ENCODE measurements at regions not wholly inside any gene's neighbourhood (a gene's known extent, or its start where the extent isn't known, plus 50 kb on each side); places are given as distances from the start of the nearest gene placed in this dataset.

DNA sequence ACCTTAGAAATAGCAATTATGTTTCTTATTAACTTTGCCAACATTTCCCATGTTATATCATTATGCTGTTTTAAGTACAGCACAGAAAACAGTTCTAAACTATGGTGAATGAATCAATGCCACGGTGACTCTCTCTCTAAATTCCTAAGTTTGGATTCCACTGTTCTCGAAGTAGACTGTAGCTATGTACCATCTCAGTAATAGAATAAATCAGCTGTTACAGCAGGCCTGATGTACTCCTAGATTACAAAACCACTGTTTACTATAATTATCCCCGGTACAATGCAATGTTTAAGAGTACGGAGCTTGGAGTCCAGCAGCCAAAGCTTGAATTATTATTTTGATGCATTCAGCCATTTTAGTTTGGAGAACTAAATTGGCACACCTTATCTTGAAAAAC is 476.3 kb upstream of the SLITRK1 start:
- Histone ChIP-seq H4K20me1 (ENCODE audit: low read depth) (no peaks in the 10 kb centered on the region), H3K4me1 (no peaks in the 10 kb centered on the region), H3K4me3 (no peak overlapping the region), H3K9me3 (ENCODE audit: low read depth) (no peaks in the 10 kb centered on the region), H3K4me2 (no peak overlapping the region), H3K36me3 (no peaks in the 10 kb centered on the region), H2AFZ (replicated peaks) (no peak overlapping the region), H3K27ac (no peak overlapping the region), H3F3A (ENCODE audit: low read depth) (no peaks in the 10 kb centered on the region), H3K79me2 (ENCODE audit: low read depth) (no peaks in the 10 kb centered on the region), H3K9ac (no peak overlapping the region), H3K27me3 (no peaks in the 10 kb centered on the region)
- H3K9me3 Mint-ChIP-seq, result no peaks in the 10 kb centered on the region
- no peaks in the 10 kb centered on the region for H3K4me1 Mint-ChIP-seq
- peaks cover 2% of the 10 kb centered on the region for H3K27me3 Mint-ChIP-seq (ENCODE audit: insufficient read depth, low read depth)
- no peak overlapping the region for H3K27ac Mint-ChIP-seq
- H3K36me3 Mint-ChIP-seq, result no peaks in the 10 kb centered on the region
- TF ChIP-seq, protein P1, sequence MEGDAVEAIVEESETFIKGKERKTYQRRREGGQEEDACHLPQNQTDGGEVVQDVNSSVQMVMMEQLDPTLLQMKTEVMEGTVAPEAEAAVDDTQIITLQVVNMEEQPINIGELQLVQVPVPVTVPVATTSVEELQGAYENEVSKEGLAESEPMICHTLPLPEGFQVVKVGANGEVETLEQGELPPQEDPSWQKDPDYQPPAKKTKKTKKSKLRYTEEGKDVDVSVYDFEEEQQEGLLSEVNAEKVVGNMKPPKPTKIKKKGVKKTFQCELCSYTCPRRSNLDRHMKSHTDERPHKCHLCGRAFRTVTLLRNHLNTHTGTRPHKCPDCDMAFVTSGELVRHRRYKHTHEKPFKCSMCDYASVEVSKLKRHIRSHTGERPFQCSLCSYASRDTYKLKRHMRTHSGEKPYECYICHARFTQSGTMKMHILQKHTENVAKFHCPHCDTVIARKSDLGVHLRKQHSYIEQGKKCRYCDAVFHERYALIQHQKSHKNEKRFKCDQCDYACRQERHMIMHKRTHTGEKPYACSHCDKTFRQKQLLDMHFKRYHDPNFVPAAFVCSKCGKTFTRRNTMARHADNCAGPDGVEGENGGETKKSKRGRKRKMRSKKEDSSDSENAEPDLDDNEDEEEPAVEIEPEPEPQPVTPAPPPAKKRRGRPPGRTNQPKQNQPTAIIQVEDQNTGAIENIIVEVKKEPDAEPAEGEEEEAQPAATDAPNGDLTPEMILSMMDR (IDR thresholded peaks at IDR 0.05), result no peak
- TF ChIP-seq EZH2 (IDR thresholded peaks at IDR 0.05), result no peak
- TF ChIP-seq EZH2phosphoT487 (IDR thresholded peaks at IDR 0.05), result no peak
- no peak for DNase-seq (ENCODE audit: low spot score)
- H3K4me3 Mint-ChIP-seq, result no peak overlapping the region

DNA sequence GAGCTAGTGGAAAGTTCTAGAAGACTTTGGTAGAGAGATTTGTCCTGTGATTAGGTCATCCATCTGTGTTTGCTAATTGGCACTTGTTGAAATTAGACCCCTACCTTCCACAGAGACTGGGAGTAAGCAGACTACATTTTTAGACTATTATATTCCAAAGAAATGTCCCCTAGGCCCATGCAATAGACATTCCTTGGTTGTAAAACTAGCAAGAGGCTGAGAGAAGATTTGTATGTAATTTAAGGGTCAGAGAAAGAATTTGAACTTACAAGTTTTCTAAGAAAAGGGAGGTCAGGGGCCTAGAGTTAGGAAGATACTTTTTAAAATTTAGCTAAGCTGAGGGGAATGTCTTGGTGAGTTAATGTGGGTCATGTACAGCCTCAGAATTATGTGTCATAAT is 470.7 kb upstream of the SLITRK1 start:
- TF ChIP-seq EZH2 (IDR thresholded peaks at IDR 0.05) (no peak), EZH2phosphoT487 (IDR thresholded peaks at IDR 0.05) (no peak)
- TF ChIP-seq, protein P1 (IDR thresholded peaks at IDR 0.05), result no peak
- Histone ChIP-seq H3F3A (ENCODE audit: low read depth) (no peaks in the 10 kb centered on the region), H3K36me3 (no peaks in the 10 kb centered on the region), H3K4me2 (no peak overlapping the region), H3K79me2 (ENCODE audit: low read depth) (no peaks in the 10 kb centered on the region), H3K9me3 (ENCODE audit: low read depth) (peaks cover 6% of the 10 kb centered on the region), H3K27me3 (no peaks in the 10 kb centered on the region), H3K9ac (no peak overlapping the region), H3K4me3 (no peak overlapping the region), H4K20me1 (ENCODE audit: low read depth) (no peaks in the 10 kb centered on the region), H3K27ac (no peak overlapping the region), H2AFZ (replicated peaks) (no peak overlapping the region), H3K4me1 (no peaks in the 10 kb centered on the region)
- peaks cover 5% of the 10 kb centered on the region for H3K9me3 Mint-ChIP-seq
- H3K4me1 Mint-ChIP-seq, result peaks cover 3% of the 10 kb centered on the region
- no peak overlapping the region for H3K27ac Mint-ChIP-seq
- H3K36me3 Mint-ChIP-seq, result no peaks in the 10 kb centered on the region
- no peak for DNase-seq (ENCODE audit: low spot score)
- H3K27me3 Mint-ChIP-seq (ENCODE audit: insufficient read depth, low read depth), result no peaks in the 10 kb centered on the region
- H3K4me3 Mint-ChIP-seq, result no peak overlapping the region

DNA sequence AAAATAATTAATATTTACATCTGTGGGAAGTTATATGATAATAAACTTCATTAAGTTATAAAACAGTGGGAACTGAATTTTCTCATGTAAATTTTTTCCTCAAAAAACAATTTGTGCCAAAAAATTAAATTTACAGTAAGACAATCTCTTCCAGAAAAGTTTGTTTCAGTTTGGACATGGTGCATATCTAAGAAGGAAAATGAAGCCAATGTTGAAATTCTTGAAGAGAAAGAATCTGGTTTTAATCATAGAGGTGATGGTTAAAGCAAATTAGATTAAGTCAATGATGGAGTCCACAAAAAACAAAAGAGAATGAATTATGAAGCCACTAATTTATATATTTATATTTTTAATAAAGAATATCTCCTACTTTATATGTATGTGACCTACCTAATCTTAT is 457.2 kb upstream of the SLITRK1 start:
- no peaks in the 10 kb centered on the region for H3K27me3 Mint-ChIP-seq (ENCODE audit: insufficient read depth, low read depth)
- no peaks in the 10 kb centered on the region for H3F3A ChIP-seq (ENCODE audit: low read depth)
- peaks cover 2% of the 10 kb centered on the region for H3K9me3 Mint-ChIP-seq
- H3K9ac ChIP-seq, result no peak overlapping the region
- TF ChIP-seq, protein P1 (IDR thresholded peaks at IDR 0.05), result no peak
- TF ChIP-seq EZH2phosphoT487 (IDR thresholded peaks at IDR 0.05) (no peak), EZH2 (IDR thresholded peaks at IDR 0.05) (no peak)
- H3K36me3 Mint-ChIP-seq, result no peaks in the 10 kb centered on the region
- H3K27me3 ChIP-seq, result no peaks in the 10 kb centered on the region
- no peak overlapping the region for H3K4me3 Mint-ChIP-seq
- no peak for DNase-seq (ENCODE audit: low spot score)
- H3K27ac ChIP-seq, result no peak overlapping the region
- H3K36me3 ChIP-seq, result no peaks in the 10 kb centered on the region
- H3K4me3 ChIP-seq, result no peak overlapping the region
- no peak overlapping the region for H3K27ac Mint-ChIP-seq
- H3K4me1 ChIP-seq, result no peaks in the 10 kb centered on the region
- H3K9me3 ChIP-seq (ENCODE audit: low read depth), result no peaks in the 10 kb centered on the region
- no peaks in the 10 kb centered on the region for H4K20me1 ChIP-seq (ENCODE audit: low read depth)
- H3K79me2 ChIP-seq (ENCODE audit: low read depth), result no peaks in the 10 kb centered on the region
- peaks cover 10% of the 10 kb centered on the region for H3K4me1 Mint-ChIP-seq
- no peak overlapping the region for H2AFZ ChIP-seq (replicated peaks)
- H3K4me2 ChIP-seq, result no peak overlapping the region
